A549 (cell line): ENCODE measurements at regions not wholly inside any gene's neighbourhood (a gene's known extent, or its start where the extent isn't known, plus 50 kb on each side); places are given as distances from the start of the nearest gene placed in this dataset.

ENCODE experiments used
- ATAC-seq, 2 experiments: fragments of 200-7000 bp in 1 of 2; fragments of >200 bp in 1 of 2; cut with Nextera tagmentation in 1 of 2; cut with Tn5 transposase in 1 of 2; 3 replicates each; pipeline versions ENCODE4 v1.8.0 to v1.9.1; 2018 to 2020; ENCODE audit warnings: mild to moderate bottlenecking in 1 of 2, moderate library complexity in 1 of 2
- CTCF ChIA-PET: fragments of 300-600 bp; sonication (Branson Sonifier 250); formaldehyde crosslinking; extraction: SDS; loops from one replicate; lab custom pipeline; 2021; ENCODE audit warnings: antibody characterized with exemption, inconsistent platforms; lab: Yijun Ruan, JAX
- POLR2A ChIA-PET: fragments of 350-600 bp; formaldehyde crosslinking; extraction: SDS; loops from one replicate; lab custom pipeline; 2021; ENCODE audit warnings: antibody characterized with exemption, inconsistent platforms; lab: Yijun Ruan, JAX
- DNase-seq, 2 experiments: peaks; one replicate each; pipeline versions ENCODE4 v3.0.0 to v3.0.0-alpha.2; 2011 to 2016; ENCODE audit warnings: low read depth in 1 of 2, low spot score in 1 of 2
- FAIRE-seq: peaks from 2 replicates; lab custom pipeline; 2011; peaks lifted over from hg19 to GRCh38; lab: Jason Lieb, UNC
- H3K27ac ChIP-seq, 2 experiments: fragments of >200 bp; sonication (Bioruptor Twin); formaldehyde crosslinking; 3 replicates each; pipeline ENCODE4 v1.5.1; 2016 to 2017
- H3K4me1 ChIP-seq: fragments of >200 bp; sonication (Bioruptor Twin); formaldehyde crosslinking; 3 replicates; pipeline ENCODE4 v1.6.1; 2016
- H3K4me2 ChIP-seq: fragments of >200 bp; sonication (Bioruptor Twin); formaldehyde crosslinking; 3 replicates; pipeline ENCODE4 v1.6.1; 2016
- H3K4me3 ChIP-seq: fragments of >200 bp; sonication (Bioruptor Twin); formaldehyde crosslinking; 3 replicates; pipeline ENCODE4 v1.5.1; 2016
- H3K9me3 ChIP-seq: fragments of >200 bp; sonication (Bioruptor Twin); formaldehyde crosslinking; 3 replicates; pipeline ENCODE4 v1.6.1; 2016
- ATOH8 ChIP-seq: fragments of 250-450 bp; sonication (Bioruptor Pico); IDR thresholded peaks from 2 replicates; pipeline ENCODE4 v1.5.0; 2020; ENCODE audit warnings: low read depth, mild to moderate bottlenecking, moderate library complexity
- ELK1 ChIP-seq: fragments of 150-350 bp; IDR thresholded peaks from 2 replicates; pipeline ENCODE4 v1.6.1; 2014; ENCODE audit warnings: low read depth, mild to moderate bottlenecking, low read length
- EP300 ChIP-seq, 2 experiments: fragments of >200 bp; sonication (Bioruptor Twin); formaldehyde crosslinking; IDR thresholded peaks; 2 replicates in 1 of 2; 3 replicates in 1 of 2; pipeline ENCODE4 v1.6.1; 2016 to 2017
- FOXS1 ChIP-seq: fragments of 250-450 bp; sonication (Bioruptor Pico); IDR thresholded peaks from 2 replicates; pipeline ENCODE4 v1.5.0; 2020; ENCODE audit warnings: mild to moderate bottlenecking, moderate library complexity
- HMGXB4 ChIP-seq: fragments of 250-450 bp; sonication (Bioruptor Pico); IDR thresholded peaks from 2 replicates; pipeline ENCODE4 v1.5.0; 2021; ENCODE audit warnings: mild to moderate bottlenecking, moderate library complexity, borderline replicate concordance
- HOXB5 ChIP-seq: fragments of 250-450 bp; sonication (Bioruptor Pico); IDR thresholded peaks from 2 replicates; pipeline ENCODE4 v1.5.0; 2020; ENCODE audit warnings: mild to moderate bottlenecking, moderate library complexity
- JUN ChIP-seq, 2 experiments: fragments of >200 bp; sonication (Bioruptor Twin); formaldehyde crosslinking; IDR thresholded peaks; 2 replicates in 1 of 2; 3 replicates in 1 of 2; pipeline ENCODE4 v1.6.1; 2016 to 2017
- KDM1A ChIP-seq: fragments of 200-600 bp; sonication (generic); IDR thresholded peaks from 2 replicates; pipeline ENCODE4 v1.6.1; 2016; ENCODE audit warnings: low read depth, mild to moderate bottlenecking
- MYC ChIP-seq: IDR thresholded peaks from 2 replicates; pipeline ENCODE4 v1.6.1; 2012; ENCODE audit warnings: mild to moderate bottlenecking, inconsistent platforms, low read length, improper control_type of control experiment, borderline replicate concordance
- POLR2AphosphoS2 ChIP-seq: conservative IDR thresholded peaks from 2 replicates; pipeline ENCODE4 v1.6.1; 2012; ENCODE audit warnings: low read length, improper control_type of control experiment, inconsistent platforms
- REST ChIP-seq: fragments of 200-600 bp; sonication (generic); IDR thresholded peaks from 2 replicates; pipeline ENCODE4 v1.6.1; 2016; ENCODE audit warnings: antibody characterized with exemption, mild to moderate bottlenecking, moderate library complexity
- SREBF2 ChIP-seq: fragments of 450-650 bp; IDR thresholded peaks from 2 replicates; pipeline ENCODE4 v1.6.1; 2014; ENCODE audit warnings: mild to moderate bottlenecking, moderate library complexity
- USF2 ChIP-seq: fragments of 450-650 bp; IDR thresholded peaks from 2 replicates; pipeline ENCODE4 v1.6.1; 2014; ENCODE audit warnings: antibody characterized with exemption
- ZSCAN20 ChIP-seq: fragments of 250-450 bp; sonication (Bioruptor Pico); IDR thresholded peaks from 2 replicates; pipeline ENCODE4 v1.8.0; 2022; ENCODE audit warnings: mild to moderate bottlenecking, moderate library complexity
- WGBS: methylation state at CpG from one replicate; pipeline ENCODE4 v1.1.6; 2017; ENCODE audit errors: missing lambda C conversion rate; 5-methylcytosine and 5-hydroxymethylcytosine counted together

GRCh38 chr5:114581136-114581535 is 219.3 kb downstream of the KCNN2 start (continued):
- TF ChIP-seq ZSCAN20 (CRISPR knock-in tag) (no peak), HMGXB4 (no peak), USF2 (no peak)

GRCh38 chr5:114565871-114566270 is 204.0 kb downstream of the KCNN2 start:
- DNase-seq, result no peak
- ChIA-PET CTCF (no interaction called here), POLR2A (no interaction called here)
- H3K4me2 ChIP-seq, result no peak overlapping the region
- H3K27ac ChIP-seq, result no peak overlapping the region
- no peak for ATAC-seq
- WGBS, result 0% methylated on average over 5 of the region's 5 CpGs
- TF ChIP-seq JUN (IDR thresholded peaks at IDR 0.05) (no peak), ELK1 (no peak)
- H3K4me3 ChIP-seq, result no peak overlapping the region
- no peaks in the 10 kb centered on the region for H3K4me1 ChIP-seq
- no peaks in the 10 kb centered on the region for H3K9me3 ChIP-seq
- no peak for FAIRE-seq

GRCh38 chr5:114565139-114565538 is 203.3 kb downstream of the KCNN2 start:
- WGBS, result 1% methylated on average over 2 of the region's 2 CpGs
- Histone ChIP-seq H3K9me3 (no peaks in the 10 kb centered on the region), H3K4me2 (no peak overlapping the region), H3K4me1 (no peaks in the 10 kb centered on the region), H3K27ac (no peak overlapping the region), H3K4me3 (no peak overlapping the region)
- FAIRE-seq (no peak), DNase-seq (no peak), ATAC-seq (no peak)
- no peak for TF ChIP-seq MYC
- no peak for TF ChIP-seq SREBF2
- POLR2A ChIA-PET, result no interaction called here
- CTCF ChIA-PET, result no interaction called here

- 0% methylated on average over 4 of the region's 4 CpGs for WGBS
- H3K4me2 ChIP-seq, result no peak overlapping the region
- H3K27ac ChIP-seq, result no peak overlapping the region
- no peaks in the 10 kb centered on the region for H3K9me3 ChIP-seq
- ChIA-PET CTCF (interaction anchor here (1.1 kb wide), 1 partner anchor 25 kb away, joined by 3 read pairs; no protein-coding TSS in a partner anchor), POLR2A (no interaction called here)
- H3K4me1 ChIP-seq, result no peaks in the 10 kb centered on the region
- ATAC-seq (no peak), FAIRE-seq (no peak), DNase-seq (no peak)
- TF ChIP-seq ATOH8 (no peak), FOXS1 (no peak), REST (no peak), POLR2AphosphoS2 (no peak), HOXB5 (CRISPR knock-in tag) (no peak), EP300 (IDR thresholded peaks at IDR 0.05) (no peak), KDM1A (no peak)
- H3K4me3 ChIP-seq, result no peak overlapping the region
Observed at GRCh38 chr5:114561415-114561814, 199.5 kb downstream of the KCNN2 start.
